ENCODE measurements at regions not wholly inside any gene's neighbourhood (a gene's known extent, or its start where the extent isn't known, plus 50 kb on each side); places are given as distances from the start of the nearest gene placed in this dataset.

- no peak for TF ChIP-seq POLR2A (IDR thresholded peaks at IDR 0.05)
- no peak for TF ChIP-seq CTCF (IDR thresholded peaks at IDR 0.05 in 4 of 5, conservative IDR thresholded peaks at IDR 0.05 in 1 of 5)
Observed at GRCh38 chrX:40343319-40343718, 237.5 kb upstream of the ATP6AP2 start.

GRCh38 chrX:40340116-40340515 lies 240.7 kb upstream of the ATP6AP2 start:
- H3K9me3 ChIP-seq = no peaks in the 10 kb centered on the region
- DNase-seq = no peak
- no peaks in the 10 kb centered on the region for H3K36me3 ChIP-seq
- H3K4me1 ChIP-seq = no peaks in the 10 kb centered on the region
- no peaks in the 10 kb centered on the region for H3K27me3 ChIP-seq
- TF ChIP-seq POLR2A (IDR thresholded peaks at IDR 0.05) (no peak), CTCF (IDR thresholded peaks at IDR 0.05 in 4 of 5, conservative IDR thresholded peaks at IDR 0.05 in 1 of 5) (no peak)
- in situ Hi-C loops (cut with MboI; ENCODE audit: low sequenced_read_pairs in 4 of 4) = no loop called here
- no peak for ATAC-seq
- H3K27ac ChIP-seq = no peak overlapping the region
- H3K4me3 ChIP-seq = no peak overlapping the region
- intact Hi-C loops (cut with DNase I; ENCODE audit: low total_unique reads) = no loop called here

More at GRCh38 chrX:40343319-40343718, 237.5 kb upstream of the ATP6AP2 start:
- Histone ChIP-seq H3K4me1 (no peaks in the 10 kb centered on the region), H3K9me3 (no peaks in the 10 kb centered on the region), H3K27ac (no peak overlapping the region), H3K27me3 (no peaks in the 10 kb centered on the region), H3K4me3 (no peak overlapping the region), H3K36me3 (no peaks in the 10 kb centered on the region)
- DNase-seq (no peak), ATAC-seq (no peak)
- intact Hi-C loops (cut with DNase I; ENCODE audit: low total_unique reads) = no loop called here
- in situ Hi-C loops (cut with MboI; ENCODE audit: low sequenced_read_pairs in 4 of 4) = no loop called here

GRCh38 chrX:40333344-40333743 lies 235.6 kb upstream of the BCOR start:
- no peaks in the 10 kb centered on the region for H3K9me3 ChIP-seq
- no peaks in the 10 kb centered on the region for H3K36me3 ChIP-seq
- no peak overlapping the region for H3K27ac ChIP-seq
- H3K4me3 ChIP-seq = no peak overlapping the region
- TF ChIP-seq POLR2A (IDR thresholded peaks at IDR 0.05) (no peak), CTCF (IDR thresholded peaks at IDR 0.05 in 4 of 5, conservative IDR thresholded peaks at IDR 0.05 in 1 of 5) (no peak)
- H3K4me1 ChIP-seq = no peaks in the 10 kb centered on the region
- intact Hi-C loops (cut with DNase I; ENCODE audit: low total_unique reads) = no loop called here
- DNase-seq (no peak), ATAC-seq (no peak)
- in situ Hi-C loops (cut with MboI; ENCODE audit: low sequenced_read_pairs in 4 of 4) = no loop called here
- no peaks in the 10 kb centered on the region for H3K27me3 ChIP-seq

- in situ Hi-C loops (cut with MboI; ENCODE audit: low sequenced_read_pairs in 4 of 4) = no loop called here
- Histone ChIP-seq H3K4me3 (no peak overlapping the region), H3K36me3 (no peaks in the 10 kb centered on the region), H3K9me3 (no peaks in the 10 kb centered on the region), H3K27ac (no peak overlapping the region), H3K27me3 (peaks cover 0 to 6% (median 0%) of the 10 kb centered on the region in 3 donors), H3K4me1 (no peaks in the 10 kb centered on the region)
- intact Hi-C loops (cut with DNase I; ENCODE audit: low total_unique reads) = no loop called here
- ATAC-seq (no peak), DNase-seq (no peak)
- TF ChIP-seq CTCF (IDR thresholded peaks at IDR 0.05 in 4 of 5, conservative IDR thresholded peaks at IDR 0.05 in 1 of 5) (no peak), POLR2A (IDR thresholded peaks at IDR 0.05) (no peak)
Observed at GRCh38 chrX:40331762-40332161, 234.0 kb upstream of the BCOR start.

GRCh38 chrX:40331353-40331752 lies 233.6 kb upstream of the BCOR start:
- H3K4me3 ChIP-seq = no peak overlapping the region
- no peak for ATAC-seq
- H3K4me1 ChIP-seq = no peaks in the 10 kb centered on the region
- DNase-seq = no peak
- no peaks in the 10 kb centered on the region for H3K9me3 ChIP-seq
- no peak overlapping the region for H3K27ac ChIP-seq
- no peak for TF ChIP-seq CTCF (IDR thresholded peaks at IDR 0.05 in 4 of 5, conservative IDR thresholded peaks at IDR 0.05 in 1 of 5)
- TF ChIP-seq POLR2A (IDR thresholded peaks at IDR 0.05) = no peak
- H3K36me3 ChIP-seq = no peaks in the 10 kb centered on the region
- H3K27me3 ChIP-seq = peaks cover 0 to 6% (median 0%) of the 10 kb centered on the region in 3 donors
- intact Hi-C loops (cut with DNase I; ENCODE audit: low total_unique reads) = no loop called here
- in situ Hi-C loops (cut with MboI; ENCODE audit: low sequenced_read_pairs in 4 of 4) = no loop called here
